B cell (primary cell): ENCODE measurements at regions not wholly inside any gene's neighbourhood (a gene's known extent, or its start where the extent isn't known, plus 50 kb on each side); places are given as distances from the start of the nearest gene placed in this dataset.

ENCODE experiments used
- EZH2 ChIP-seq: IDR thresholded peaks from 2 replicates; pipeline ENCODE4 v1.6.1; 2012; ENCODE audit warnings: borderline replicate concordance, low read depth, mild to moderate bottlenecking, moderate library complexity, low read length; ENCODE audit not compliant: insufficient read depth, poor library complexity, severe bottlenecking
- TF ChIP-seq, protein P1 (sequence below): fragments of 200-600 bp; IDR thresholded peaks from one replicate; pipeline ENCODE4 v1.8.0; 2022; ENCODE audit warnings: antibody characterized with exemption, mild to moderate bottlenecking

GRCh38 chr6:9403736-9404135, 968.4 kb upstream of the SLC35B3 start:
- TF ChIP-seq, protein P1, sequence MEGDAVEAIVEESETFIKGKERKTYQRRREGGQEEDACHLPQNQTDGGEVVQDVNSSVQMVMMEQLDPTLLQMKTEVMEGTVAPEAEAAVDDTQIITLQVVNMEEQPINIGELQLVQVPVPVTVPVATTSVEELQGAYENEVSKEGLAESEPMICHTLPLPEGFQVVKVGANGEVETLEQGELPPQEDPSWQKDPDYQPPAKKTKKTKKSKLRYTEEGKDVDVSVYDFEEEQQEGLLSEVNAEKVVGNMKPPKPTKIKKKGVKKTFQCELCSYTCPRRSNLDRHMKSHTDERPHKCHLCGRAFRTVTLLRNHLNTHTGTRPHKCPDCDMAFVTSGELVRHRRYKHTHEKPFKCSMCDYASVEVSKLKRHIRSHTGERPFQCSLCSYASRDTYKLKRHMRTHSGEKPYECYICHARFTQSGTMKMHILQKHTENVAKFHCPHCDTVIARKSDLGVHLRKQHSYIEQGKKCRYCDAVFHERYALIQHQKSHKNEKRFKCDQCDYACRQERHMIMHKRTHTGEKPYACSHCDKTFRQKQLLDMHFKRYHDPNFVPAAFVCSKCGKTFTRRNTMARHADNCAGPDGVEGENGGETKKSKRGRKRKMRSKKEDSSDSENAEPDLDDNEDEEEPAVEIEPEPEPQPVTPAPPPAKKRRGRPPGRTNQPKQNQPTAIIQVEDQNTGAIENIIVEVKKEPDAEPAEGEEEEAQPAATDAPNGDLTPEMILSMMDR: no peak
- TF ChIP-seq EZH2: no peak
